ENCODE measurements at regions not wholly inside any gene's neighbourhood (a gene's known extent, or its start where the extent isn't known, plus 50 kb on each side); places are given as distances from the start of the nearest gene placed in this dataset.

- no peaks in the 10 kb centered on the region for H3K79me2 ChIP-seq (ENCODE audit: control insufficient read depth, insufficient read depth, low read length)
- TF ChIP-seq XRCC4 (IDR thresholded peaks at IDR 0.05; ENCODE audit: extremely low read depth, insufficient read depth, insufficient read length) (no peak), ZNF311 (CRISPR knock-in tag; IDR thresholded peaks at IDR 0.05) (no peak), TARDBP (IDR thresholded peaks at IDR 0.05) (no peak), ATF6 (CRISPR knock-in tag; IDR thresholded peaks at IDR 0.05) (no peak), ETV5 (CRISPR knock-in tag; IDR thresholded peaks at IDR 0.05; ENCODE audit: low read depth) (no peak), BRD4 (IDR thresholded peaks at IDR 0.05) (no peak), HOXB6 (CRISPR knock-in tag; IDR thresholded peaks at IDR 0.05; ENCODE audit: borderline replicate concordance) (no peak), GMEB1 (CRISPR knock-in tag; IDR thresholded peaks at IDR 0.05) (no peak), FOXJ3 (CRISPR knock-in tag; IDR thresholded peaks at IDR 0.05) (no peak), LCOR (CRISPR knock-in tag; IDR thresholded peaks at IDR 0.05) (no peak), ARHGAP35 (IDR thresholded peaks at IDR 0.05; ENCODE audit: partially characterized antibody) (no peak), IFI16 (CRISPR knock-in tag; IDR thresholded peaks at IDR 0.05) (no peak), ASH1L (IDR thresholded peaks at IDR 0.05; ENCODE audit: borderline replicate concordance, low read depth, partially characterized antibody) (no peak), ARID2 (IDR thresholded peaks at IDR 0.05) (no peak), PHF21A (IDR thresholded peaks at IDR 0.05; ENCODE audit: borderline replicate concordance, low read depth) (no peak), CXXC5 (CRISPR knock-in tag; IDR thresholded peaks at IDR 0.05) (no peak), KLF1 (tag; IDR thresholded peaks at IDR 0.05) (no peak), ESRRA (IDR thresholded peaks at IDR 0.05; ENCODE audit: borderline replicate concordance, low read depth) (no peak), MCM3 (IDR thresholded peaks at IDR 0.05) (no peak)
Measured at GRCh38 chr2:134193006-134193405, 60.9 kb upstream of the MGAT5 start.

More at GRCh38 chr2:134193006-134193405, 60.9 kb upstream of the MGAT5 start:
- Histone ChIP-seq H3K27ac (ENCODE audit: extremely low read depth, low read depth, low read length) (no peak overlapping the region), H3K27me3 (ENCODE audit: control insufficient read depth in 2 of 2, insufficient read depth in 2 of 2, low read length in 2 of 2) (no peaks in the 10 kb centered on the region), H2AFZ (ENCODE audit: low read depth, low read length) (no peak overlapping the region), H3K9me3 (replicated peaks; ENCODE audit: control insufficient read depth, insufficient read depth, low read depth, low read length) (no peaks in the 10 kb centered on the region), H3K4me2 (ENCODE audit: insufficient read depth, low read length) (no peak overlapping the region), H4K20me1 (replicated peaks; ENCODE audit: control insufficient read depth, insufficient read depth, low read length) (no peaks in the 10 kb centered on the region), H3K4me3 (no peak overlapping the region), H3K4me1 (replicated peaks in 1 of 2; ENCODE audit: control insufficient read depth in 2 of 2, insufficient read depth in 2 of 2, low read length in 2 of 2) (peaks cover 6 to 29% of the 10 kb centered on the region in 2 experiments), H3K36me3 (ENCODE audit: control insufficient read depth, insufficient read depth, low read length) (no peaks in the 10 kb centered on the region), H3K9me1 (ENCODE audit: control insufficient read depth, insufficient read depth, low read length) (no peaks in the 10 kb centered on the region), H3K9ac (ENCODE audit: insufficient read depth in 1 of 2, low read depth in 2 of 2, low read length in 2 of 2) (no peak overlapping the region)
- BruUV-seq (replicated peaks) = no TSS peak
- ChIA-PET CTCF (ENCODE audit: low intra/inter-chr PET ratio) (no interaction called here), POLR2A (no interaction called here)
- DNase-seq (ENCODE audit: extremely low read depth in 1 of 4, low spot score in 3 of 4) (no peak), ATAC-seq (no peak), FAIRE-seq (no peak)
- 100% methylated on average over 1 of the region's 1 CpG for WGBS (ENCODE audit: insufficient coverage, low coverage, missing lambda C conversion rate)
- intact Hi-C loops (cut with micrococcal nuclease) (no loop called here), in situ Hi-C loops (cut with MboI) (no loop called here)
